NCI-H1930 (cell line): ENCODE measurements at regions not wholly inside any gene's neighbourhood (a gene's known extent, or its start where the extent isn't known, plus 50 kb on each side); places are given as distances from the start of the nearest gene placed in this dataset.
"Not testable (repeated sequence)": the region's sequence is repeated elsewhere in the genome, so short reads cannot be mapped to it uniquely, and the experiment has no call there.

Source experiments
- DNase-seq, 2 experiments: peaks; one replicate each; lab custom pipeline; 2025; lab: John Stamatoyannopoulos, UW

DNA sequence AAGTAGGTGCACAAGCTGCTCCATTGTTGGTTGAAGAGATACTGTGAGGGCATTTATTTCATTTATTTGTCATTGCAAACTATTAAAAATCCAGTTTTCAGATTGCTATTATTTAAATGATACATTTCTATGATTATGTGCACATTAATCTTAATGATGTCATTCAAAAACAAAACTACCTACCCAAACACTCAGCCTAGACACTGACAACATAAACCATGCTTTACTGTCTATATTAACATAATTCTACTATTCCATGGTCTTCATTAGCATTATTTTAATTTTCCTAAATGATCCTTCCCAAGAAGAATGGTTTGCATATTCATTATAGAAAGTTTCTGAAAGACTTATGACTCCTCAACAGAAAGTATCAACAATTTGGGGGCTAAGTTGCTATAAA is 813.0 kb upstream of the SLITRK5 start:
- DNase-seq, result no peak

DNA sequence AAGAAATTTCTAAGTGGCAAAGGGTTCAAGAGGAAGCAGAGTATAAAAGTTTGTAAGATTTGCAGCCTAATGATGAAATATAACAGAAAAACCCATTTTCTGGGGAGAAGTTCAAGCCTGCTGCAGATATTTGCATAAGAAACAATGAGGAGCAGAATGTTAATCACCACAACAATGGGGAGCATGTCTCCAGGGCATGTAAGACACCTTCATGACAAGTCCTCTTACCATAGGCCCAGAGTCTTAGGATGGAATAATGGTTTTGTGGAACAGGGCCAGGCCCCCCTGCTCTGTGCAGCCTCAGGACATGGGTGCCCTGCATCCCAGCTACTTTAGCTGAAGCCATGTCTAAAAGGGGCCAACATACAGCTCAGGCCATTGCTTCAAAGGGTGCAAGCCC is 809.0 kb upstream of the SLITRK5 start:
- no peak for DNase-seq

DNA sequence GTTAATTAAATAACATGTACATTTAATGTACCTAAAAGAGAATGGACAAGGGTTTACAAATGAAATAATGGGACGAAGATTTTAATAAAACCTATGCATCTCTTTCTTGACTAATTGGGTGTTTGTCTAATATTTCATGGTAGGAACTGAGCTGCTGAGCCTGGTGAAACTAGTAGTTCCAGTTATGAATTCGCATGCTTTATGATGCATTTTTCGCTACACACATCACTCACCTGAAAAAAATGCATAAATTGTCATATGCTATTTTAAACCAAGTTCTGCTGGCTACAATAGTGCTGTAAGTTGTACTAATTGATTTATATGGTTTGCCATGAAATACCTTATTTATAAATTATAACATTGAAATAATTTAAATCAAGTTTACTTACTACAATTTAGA is 806.8 kb upstream of the SLITRK5 start:
- DNase-seq, result no peak

DNA sequence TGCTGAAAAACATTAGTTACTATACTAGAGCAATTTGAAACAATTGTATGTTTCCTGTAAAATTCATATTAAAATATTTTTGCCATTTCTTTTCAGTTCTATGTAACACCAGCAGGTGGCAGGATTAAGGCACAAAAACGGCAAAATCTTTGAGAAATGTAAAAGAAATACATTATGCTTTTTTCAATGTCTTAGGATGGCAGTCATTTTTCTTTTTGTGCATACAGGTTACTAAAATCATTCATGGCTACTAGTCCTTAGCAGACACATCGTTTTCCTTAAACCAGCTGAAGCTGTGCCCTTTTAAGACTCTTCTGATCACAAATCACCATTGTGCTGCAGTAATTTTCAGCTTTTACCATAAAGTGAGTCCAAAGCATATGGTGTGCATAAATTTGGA is 800.7 kb upstream of the SLITRK5 start:
- DNase-seq, result no peak

DNA sequence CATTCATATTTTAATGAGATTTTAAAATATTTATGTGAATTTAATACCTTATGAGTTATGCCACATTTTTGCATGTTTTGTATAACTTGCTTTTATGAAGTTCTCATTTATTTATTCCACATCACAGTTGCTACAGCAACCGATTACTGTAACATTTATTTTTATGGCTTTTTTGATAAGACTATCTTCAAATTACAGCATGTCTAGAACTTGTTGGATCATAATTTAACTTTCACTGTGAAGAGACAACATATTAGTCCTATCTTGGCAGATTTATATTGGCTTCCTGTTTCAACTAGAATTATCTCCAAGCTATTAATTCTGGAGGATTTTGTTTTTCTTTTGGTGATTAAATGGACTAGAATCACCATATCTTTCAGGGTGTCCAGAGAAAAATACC is 793.7 kb upstream of the SLITRK5 start:
- no peak for DNase-seq

DNA sequence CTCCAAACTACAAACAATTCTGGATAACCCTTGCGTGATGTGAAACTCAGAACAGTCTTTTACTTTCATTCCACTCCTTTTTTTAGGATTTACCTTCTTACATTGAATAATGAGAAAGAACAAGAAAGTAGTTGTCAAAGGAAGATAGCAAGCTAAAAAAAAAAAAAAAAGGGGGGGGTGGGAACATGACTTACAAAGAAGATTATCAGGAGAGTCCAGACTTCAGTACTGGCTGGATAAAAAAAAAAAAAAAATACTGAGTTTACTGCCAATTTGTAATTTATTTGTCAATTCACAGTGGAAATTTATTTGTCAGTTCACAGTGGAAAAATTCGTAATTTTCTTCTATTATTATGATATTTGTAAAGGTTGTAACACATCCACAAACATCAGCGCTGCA is 792.4 kb upstream of the SLITRK5 start:
- no peak for DNase-seq

DNA sequence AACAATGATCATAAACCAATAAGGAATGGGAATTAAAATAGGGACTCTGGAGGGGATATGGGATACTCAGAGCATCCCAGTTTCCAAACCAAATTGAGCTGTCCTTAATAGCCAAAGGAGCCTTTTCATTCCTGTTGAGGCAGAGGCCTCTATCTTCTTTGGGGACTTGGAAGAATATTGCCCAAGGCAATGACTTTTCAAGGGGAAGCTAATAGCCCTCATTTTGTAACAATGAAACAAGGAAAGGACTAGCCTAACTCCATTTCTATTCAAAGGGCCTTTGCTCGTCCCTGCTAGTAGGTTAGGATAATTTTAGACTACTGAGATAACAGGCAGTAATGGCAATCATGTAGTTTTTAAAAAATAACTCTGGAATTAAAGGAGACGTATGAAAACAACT is 789.8 kb upstream of the SLITRK5 start:
- no peak for DNase-seq

DNA sequence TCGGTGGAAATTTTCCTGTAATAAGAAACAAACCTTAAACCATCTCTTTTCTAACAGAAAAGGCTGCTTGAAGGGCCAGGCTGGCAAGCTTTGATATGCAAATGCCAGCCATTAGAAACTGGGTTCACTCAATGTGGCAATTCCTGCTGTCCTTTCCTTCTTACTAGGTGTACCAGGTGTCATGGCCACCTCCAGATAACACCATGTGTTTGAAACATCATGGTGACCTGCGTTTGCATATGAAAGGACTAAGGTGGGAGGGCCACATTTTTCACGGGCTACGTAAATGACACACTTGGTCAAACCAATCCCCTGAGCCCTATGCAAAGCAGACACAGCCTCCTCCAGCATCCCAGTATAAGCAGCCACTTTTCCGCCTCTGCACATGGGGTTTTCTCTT is 789.1 kb upstream of the SLITRK5 start:
- no peak for DNase-seq

DNA sequence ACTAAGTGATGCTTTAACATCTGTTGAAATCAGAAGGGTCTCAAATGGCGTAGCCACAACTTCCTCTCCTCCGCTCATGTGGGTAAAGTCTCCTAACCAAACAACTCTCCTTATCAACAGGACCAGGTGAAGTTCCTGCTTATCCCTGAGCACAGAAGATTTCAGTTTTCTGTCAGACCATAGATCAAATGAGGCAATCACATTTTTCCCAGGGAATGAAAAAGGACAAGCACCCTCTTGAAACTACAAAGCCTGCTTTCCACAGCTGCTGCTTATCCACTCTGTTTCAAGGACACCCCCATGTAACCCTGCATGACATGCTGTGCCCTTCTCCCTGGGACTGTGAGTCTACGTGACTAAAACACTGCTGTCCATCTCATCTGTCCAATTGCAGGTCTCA is 788.3 kb upstream of the SLITRK5 start:
- no peak for DNase-seq

DNA sequence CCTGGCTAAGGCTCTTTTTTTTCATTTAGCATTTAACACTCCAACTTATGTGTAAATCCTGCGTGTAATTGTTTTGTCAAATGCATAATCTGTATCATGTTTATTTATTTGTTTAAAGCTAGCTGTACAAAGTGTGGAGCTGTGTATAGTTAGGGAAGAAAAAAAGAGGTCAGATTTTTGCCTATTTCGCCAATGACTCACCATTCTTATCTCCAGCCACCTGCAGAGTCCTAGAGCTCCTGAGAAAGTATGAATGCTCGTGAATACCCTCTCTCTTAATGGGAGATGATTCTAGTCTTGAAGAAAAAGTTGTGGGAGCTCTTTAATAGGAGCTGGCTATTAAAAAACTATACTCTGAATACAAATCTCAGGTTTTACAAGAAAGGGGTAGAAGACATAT is 778.8 kb upstream of the SLITRK5 start:
- no peak for DNase-seq

DNA sequence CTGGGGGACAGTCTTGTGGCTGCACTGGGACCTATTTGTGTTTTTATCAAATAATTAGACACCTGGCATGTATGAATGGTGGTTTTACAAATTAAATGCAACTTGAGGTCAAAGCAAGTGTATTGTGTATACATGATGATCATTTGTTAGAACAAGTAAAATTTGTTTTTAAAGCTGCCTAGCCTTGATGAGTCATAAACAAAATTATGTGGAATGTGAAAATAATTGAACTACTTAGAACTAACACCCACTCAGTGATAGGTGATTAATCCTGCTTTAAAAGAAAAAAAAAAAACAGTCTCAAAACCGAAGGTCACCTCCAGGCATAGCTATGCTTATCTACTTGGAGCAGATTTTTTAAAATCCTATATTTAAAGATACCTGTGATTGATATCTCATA is 770.3 kb upstream of the SLITRK5 start:
- no peak for DNase-seq

DNA sequence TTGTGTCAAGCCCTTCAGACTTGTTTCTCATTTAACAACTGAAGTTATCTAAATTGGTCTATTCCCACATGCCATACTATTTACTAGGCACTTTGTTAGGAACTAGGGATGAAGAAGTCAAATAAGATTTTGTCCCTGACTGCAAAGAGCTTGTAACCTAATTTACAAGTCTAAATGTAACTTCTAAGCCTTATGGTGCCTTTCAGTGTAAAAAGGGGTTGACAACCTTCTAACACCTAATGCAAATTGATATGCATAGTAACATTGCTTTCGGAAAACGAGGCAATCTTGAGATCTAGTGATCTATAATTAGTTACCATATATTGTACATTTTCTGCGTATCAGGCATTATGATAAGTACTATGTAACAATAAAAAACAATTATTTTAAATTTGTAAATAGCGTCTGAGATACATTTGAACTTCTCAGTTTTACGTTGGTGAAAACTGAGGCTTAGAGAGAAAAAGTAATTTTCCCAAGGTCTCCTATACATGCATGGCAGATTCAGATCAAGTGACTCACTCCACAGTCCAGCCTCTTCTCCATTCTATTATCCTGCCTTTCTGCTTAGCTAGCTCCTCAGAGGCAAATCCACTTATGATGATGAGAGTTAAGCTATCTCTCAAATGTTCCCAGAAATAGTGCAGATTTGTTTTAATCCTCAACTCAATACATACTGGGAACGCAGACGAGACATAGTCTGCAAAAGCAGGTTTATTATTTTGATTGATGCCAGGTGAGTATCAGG is 764.9 kb upstream of the SLITRK5 start:
- DNase-seq, result no peak

DNA sequence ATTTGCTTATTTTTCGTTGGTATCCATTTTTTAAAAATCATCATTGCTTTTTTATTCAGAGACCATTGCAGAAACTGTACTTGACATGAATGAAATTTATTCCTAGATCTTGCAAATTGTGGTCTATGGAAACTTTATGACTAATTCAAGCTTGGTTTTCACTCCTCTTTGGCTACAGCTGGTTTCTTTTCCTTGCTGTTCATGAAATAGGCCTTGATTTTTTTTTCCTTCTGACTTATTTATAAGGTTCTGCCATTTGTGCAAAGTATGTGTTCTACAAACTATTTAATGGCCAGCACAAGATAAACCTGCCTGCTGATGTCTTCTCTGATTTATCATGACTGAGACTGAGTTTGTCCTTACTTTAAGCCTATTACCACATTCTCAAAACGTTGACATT is 764.0 kb upstream of the SLITRK5 start:
- no peak for DNase-seq

DNA sequence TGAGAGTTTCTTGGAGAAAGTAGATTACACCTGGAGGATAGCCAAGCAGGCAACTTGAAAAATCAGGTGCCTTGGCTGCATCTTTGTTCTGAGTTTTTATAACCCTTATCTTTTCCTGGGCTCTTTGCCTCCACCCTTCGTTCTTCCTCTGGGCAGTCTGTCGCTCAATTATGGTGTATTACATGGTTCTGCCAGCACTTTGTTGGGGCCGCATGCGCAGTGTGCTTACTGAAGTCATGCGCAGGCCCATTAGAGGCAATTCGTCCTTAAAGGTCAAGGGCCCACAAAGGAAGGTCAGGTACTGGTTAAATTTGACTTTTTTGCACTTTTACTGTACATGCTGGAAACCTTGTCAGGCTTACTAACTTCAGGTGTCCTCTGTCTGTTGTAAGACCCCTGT is 761.9 kb upstream of the SLITRK5 start:
- DNase-seq, result no peak

DNA sequence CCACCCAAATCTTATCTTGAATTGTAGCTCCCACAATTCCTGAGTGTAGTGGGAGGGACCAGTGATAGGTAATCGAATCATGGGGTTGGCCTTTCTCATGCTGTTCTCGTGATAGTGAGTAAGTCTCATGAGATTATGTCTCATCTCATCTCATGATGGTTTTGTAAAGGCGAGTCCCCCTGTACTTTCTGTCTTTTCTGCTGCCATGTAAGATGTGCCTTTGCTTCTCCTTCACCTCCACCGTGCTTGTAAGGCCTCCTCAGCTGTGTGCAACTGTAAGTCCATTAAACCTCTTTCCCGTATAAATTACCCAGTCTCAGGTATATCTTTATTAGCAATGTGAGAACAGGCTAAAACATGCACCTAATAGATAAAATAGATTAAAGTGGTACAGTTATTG is 756.4 kb upstream of the SLITRK5 start:
- DNase-seq, result no peak

DNA sequence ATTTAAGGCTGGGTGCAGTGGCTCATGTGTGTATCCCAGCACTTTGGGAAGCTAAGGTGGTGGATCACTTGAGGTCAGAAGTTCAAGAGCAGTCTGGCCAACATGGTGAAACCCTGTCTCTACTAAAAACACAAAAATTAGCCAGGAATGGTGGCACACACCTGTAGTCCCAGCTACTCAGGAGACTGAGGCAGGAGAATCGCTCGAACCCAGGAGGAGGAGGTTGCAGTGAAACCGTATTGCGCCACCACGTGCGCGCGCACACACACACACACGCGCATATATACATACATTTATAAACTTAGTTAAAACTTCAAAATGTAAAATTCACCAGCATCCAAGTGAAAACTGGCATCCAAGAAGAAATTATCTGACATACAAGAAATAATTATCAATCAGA is 753.7 kb upstream of the SLITRK5 start:
- not testable (repeated sequence) for DNase-seq

DNA sequence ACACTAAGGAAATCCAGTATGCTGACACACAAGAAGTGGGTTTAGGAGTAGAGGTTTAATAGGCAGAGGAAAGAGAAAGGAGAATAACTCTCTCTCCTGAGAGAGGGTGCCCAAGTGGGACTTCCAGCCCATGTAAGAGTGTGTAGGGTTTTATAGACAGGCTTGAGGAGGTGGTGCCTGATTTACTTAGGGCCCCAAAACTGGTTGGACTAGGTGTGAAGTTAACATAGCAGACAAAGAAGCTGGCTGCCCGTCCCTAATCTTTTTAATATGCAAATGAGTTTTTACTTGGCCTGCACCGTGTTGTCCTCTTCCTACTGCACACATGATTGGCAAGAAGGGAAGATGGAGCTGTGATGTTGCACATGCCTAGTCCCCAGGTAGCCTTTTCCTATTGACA is 752.5 kb upstream of the SLITRK5 start:
- no peak for DNase-seq

DNA sequence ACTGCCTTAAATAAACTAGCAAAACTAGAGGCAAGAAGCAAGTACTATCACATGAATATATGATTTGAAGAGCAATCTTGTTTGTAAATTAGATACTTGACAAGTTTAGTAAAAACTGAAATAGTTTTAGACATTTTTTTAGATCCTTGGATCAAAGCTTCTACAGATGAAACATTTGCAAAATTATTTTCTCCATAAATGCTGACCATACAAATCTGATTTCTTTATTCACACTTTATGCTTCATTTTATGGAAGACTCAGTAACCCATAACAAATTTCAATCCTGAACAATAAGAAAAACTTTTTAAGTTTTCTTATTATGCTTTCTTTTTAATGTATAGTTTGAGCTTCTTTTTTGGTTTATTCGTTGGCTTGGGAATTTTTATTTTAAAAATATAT is 750.2 kb upstream of the SLITRK5 start:
- no peak for DNase-seq

DNA sequence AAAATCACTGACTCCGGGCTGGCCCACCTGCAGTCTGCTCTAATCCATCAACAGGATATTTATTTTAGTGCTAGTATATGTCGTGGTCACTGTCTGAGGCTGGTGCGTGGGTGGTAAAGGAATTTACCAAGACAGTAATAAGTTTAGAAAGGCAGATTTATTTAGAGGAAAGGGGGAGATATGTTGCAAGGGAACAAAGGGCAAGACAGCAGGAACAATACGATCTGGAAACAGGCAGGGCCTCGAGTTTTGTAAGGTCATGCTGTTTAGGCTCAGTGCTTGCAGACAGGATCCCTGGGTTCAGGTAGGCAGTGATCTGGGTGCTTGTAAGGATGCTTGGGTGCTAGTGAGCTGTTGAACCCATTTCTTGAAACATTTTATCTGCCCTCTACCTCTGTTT is 748.2 kb upstream of the SLITRK5 start:
- DNase-seq, result no peak

DNA sequence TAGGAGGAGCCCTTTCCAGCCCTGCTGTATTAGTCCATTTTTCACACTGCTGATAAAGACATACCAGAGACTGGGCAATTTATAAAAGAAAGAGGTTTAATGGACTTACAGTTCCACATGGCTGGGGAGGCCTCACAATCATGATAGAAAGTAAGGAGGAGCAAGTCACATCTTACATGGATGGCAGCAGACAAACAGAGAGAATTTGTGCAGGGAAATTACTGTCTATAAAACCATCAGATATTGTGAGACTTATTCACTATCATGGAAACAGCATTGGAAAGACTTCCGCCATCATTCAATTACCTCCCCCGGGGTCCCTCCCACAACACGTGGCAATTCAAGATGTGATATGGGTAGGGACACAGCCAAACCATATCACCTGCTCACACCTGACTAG is 744.3 kb upstream of the SLITRK5 start:
- not testable (repeated sequence) for DNase-seq

DNA sequence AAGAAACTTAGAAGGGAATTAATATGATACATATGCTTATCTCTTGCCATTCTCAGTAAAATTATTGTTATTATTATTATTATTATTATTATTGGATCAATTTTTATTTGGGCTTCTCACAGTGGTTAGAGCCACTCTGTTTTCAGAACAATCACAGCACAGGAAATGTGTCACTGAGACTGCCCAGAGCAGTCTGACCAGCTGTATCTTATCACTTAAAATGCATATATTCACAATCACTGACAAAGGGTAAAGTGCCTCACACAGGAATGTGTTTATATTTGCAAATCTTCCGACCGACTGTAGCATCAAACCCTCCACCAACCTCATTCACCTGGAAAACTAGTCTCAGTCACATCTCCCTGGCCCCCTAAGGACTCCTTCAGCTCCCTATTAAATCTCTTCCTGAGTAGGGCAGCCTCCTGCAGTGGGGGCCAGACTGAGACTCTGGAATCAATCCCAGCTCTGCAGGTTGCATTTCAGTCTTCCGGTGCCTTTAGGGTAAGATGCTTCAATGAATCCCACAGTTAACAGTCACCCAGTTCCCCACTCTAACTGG is 738.3 kb upstream of the SLITRK5 start:
- DNase-seq, result no peak

DNA sequence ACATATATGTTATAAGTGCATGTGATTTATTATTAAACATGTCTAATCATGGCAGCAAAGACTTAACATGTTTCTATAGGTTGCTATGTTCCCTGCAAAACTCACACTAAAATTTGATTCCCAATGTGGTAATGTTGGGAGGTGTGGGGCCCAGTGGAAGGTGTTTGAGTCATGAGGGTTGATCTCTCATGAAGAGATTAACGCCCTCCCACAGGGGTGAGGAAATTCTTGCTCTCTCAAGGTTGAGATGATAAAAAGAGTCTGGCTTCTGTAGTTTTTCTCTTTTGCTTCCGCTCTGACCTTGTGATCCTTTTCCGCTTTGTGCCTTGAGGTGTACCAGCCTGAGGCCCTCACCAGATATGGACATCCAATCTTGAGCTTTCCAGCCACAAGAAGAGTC is 737.5 kb upstream of the SLITRK5 start:
- DNase-seq, result no peak

DNA sequence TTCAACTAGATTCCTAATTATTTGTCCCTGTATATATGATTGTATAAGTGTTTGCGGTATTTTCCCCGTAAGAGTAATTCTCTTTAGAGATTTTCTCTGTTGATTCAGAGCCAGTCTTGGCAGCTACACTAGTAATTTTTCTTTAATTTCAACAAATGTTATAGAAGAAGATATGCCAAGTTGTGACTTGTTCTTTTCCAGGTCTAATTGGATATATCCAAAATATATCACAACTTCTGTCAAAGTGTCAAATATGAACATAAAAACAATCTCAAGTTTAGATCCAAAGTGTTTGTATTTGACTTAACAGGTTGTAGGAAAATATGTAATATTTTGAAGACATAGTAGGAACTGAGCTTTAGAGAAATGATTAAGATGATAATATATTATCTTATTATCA is 733.9 kb upstream of the SLITRK5 start:
- no peak for DNase-seq

DNA sequence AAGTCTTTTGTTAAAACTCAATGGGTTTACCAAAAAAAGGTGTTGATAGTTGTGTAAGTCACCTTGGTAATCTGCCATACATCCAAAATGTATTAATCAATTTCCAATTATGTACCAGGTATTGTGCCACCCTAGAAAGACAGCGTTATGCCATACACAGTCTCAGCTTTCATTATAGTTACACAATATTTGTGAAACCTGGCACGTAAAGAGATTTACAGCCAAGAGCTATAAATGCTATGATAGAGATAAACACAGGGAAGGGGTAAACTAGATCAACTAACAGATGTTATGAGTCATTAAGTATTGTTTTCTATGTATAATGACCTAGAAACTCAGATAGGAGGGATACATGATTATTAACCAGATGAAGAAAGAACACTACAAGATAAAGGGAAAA is 725.6 kb upstream of the SLITRK5 start:
- DNase-seq, result no peak
